ENCODE measurements at regions not wholly inside any gene's neighbourhood (a gene's known extent, or its start where the extent isn't known, plus 50 kb on each side); places are given as distances from the start of the nearest gene placed in this dataset.

- no peak for DNase-seq (ENCODE audit: low read depth)
These were observed 226.3 kb downstream of the HLX start for GRCh38 chr1:221105578-221105977.

- DNase-seq (ENCODE audit: low read depth): no peak
These were observed 227.4 kb downstream of the HLX start for GRCh38 chr1:221106616-221107015.

DNA sequence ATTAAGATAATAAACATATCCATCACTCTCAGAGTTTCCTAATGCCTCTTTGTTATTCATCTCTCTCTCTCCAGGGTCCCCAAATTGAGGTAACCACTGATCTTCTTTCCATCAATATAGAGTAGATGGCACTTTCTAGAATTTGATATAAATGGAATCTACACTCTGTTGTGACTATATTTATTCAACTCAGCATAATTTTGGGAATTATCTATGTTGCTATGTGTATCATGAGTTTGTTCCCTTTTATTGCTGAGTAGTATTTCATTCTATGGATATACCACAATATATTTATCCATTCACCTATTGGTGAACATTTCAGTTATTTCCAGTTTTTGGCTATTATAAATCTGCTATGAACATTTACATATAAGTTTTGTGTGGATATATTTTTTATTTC lies 230.7 kb downstream of the HLX start:
- no peak for DNase-seq (ENCODE audit: low read depth)

GRCh38 chr1:221117133-221117532 lies 237.9 kb downstream of the HLX start:
- DNase-seq (ENCODE audit: low read depth): no peak

DNA sequence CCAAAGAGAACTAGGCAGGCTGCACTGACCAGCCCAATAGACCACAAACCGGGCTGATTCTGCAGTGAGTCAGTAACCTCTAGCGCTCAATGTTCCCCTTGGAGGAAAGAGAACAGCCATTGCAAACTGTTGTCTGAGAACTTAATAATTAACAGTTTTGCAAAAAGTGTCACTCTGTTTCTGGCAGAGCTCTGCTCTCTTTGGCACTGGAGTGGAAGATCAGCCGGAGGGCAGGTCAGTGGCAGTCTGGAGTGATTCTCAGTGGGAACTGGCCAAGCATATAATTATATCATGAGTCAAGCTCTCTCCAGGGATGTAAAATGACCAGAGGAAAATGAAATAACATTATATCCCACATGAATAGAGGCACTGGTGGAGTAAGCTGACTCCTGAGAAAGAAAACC lies 238.3 kb downstream of the HLX start:
- DNase-seq (ENCODE audit: low read depth): no peak

GRCh38 chr1:221118176-221118937 lies 239.1 kb downstream of the HLX start:
- DNase-seq (ENCODE audit: low read depth): no peak

DNA sequence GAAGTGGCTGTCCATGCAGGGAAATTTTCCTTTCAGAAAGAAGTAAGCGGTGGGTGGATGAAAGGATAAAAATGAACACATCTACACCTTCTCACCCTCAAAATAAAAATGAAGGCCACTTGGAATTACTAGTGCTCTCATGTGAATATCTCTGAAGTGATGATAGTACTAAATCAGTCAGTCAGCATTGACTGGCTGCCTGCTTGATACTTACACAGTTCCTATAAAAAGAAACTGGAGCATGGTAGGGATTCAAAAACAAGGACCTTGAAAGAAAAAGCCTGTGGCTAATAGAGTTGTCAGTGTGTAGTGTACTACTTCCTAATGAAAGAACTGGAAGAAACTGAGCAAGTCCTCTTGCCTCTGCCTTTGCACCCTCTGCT lies 239.7 kb downstream of the HLX start:
- DNase-seq (ENCODE audit: low read depth): no peak

GRCh38 chr1:221122501-221122900 lies 243.3 kb downstream of the HLX start:
- DNase-seq (ENCODE audit: low read depth): no peak

- no peak for DNase-seq (ENCODE audit: low read depth)
These were observed 246.7 kb downstream of the HLX start for GRCh38 chr1:221125976-221126375.

GRCh38 chr1:221137666-221138065 lies 258.4 kb downstream of the HLX start:
- DNase-seq (ENCODE audit: low read depth): no peak

DNA sequence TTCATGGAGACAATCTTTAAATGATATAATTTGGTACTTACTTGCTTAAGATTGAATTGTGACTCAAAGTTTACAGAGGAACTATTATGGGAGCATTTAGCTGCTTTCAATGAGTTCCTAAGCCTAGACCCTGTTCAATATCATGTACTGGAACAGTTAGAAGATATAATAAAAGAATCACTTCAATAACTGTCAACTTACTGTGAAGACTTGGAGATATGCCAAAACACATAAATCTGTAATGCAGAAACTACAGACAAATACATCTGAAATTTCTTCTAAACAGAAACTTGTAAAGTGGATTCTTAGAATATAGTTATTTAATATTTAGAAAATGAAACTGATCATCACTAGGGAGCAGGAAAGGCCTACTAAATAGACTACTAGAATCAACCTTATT lies 259.3 kb downstream of the HLX start:
- DNase-seq (ENCODE audit: low read depth): no peak

GRCh38 chr1:221139991-221140390 lies 260.7 kb downstream of the HLX start:
- DNase-seq (ENCODE audit: low read depth): no peak

- DNase-seq (ENCODE audit: low read depth): no peak
These were observed 261.9 kb downstream of the HLX start for GRCh38 chr1:221141096-221141495.

DNA sequence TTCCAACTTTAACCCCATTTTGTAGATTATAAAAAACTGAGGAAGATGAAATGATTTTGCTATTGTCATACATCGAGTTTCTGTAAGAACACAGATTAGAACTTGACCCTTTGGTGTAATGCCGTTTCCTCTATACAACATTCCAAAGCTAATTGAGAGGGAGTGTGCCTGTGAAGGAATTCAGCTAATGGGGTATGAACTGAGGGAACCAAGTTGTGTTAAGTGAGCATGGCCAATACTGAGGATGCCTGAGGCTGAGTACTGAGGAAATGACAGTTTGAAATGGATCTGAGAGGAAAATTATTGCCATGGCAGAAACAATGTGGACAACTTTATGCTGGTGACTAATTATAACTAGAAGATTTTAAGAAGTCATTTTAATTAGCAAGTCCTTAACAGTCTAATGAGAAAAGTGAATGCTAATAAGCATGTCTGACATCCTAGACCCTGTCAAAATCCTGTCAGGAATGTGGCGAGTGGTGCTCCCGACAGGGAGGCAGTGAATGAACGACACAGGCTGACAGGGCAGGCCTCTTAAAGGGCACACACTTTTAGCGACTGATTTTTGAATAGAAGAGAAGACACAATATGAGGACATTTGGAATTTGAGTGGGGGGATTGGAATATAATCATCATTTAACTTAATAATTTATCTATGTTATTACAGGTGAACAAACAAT lies 262.5 kb downstream of the HLX start:
- no peak for DNase-seq (ENCODE audit: low read depth)

GRCh38 chr1:221148660-221149059 lies 269.4 kb downstream of the HLX start:
- DNase-seq (ENCODE audit: low read depth): no peak

DNA sequence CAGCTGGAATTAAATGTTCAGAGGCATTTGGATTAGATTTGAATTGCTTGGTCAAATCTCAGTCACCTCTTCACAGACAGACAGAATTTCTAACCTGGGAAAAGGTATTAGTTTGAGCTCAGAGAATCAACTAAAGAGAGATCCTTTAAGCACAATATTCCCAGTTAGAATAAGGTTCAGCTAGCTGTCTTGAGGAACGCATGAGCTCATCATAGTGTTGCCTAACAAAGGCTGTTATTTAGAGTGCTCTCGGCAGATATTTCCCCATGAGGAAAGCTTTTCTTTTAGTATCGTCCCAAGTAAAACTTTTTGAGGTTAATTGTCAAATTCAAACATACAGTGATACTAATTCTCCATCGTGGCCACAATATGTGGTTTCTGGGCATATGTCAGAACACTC lies 269.9 kb downstream of the HLX start:
- no peak for DNase-seq (ENCODE audit: low read depth)

GRCh38 chr1:221149555-221150075 lies 270.4 kb downstream of the HLX start:
- DNase-seq (ENCODE audit: low read depth): no peak

- no peak for DNase-seq (ENCODE audit: low read depth)
These were observed 271.8 kb downstream of the HLX start for GRCh38 chr1:221150996-221151395.

- no peak for DNase-seq (ENCODE audit: low read depth)
These were observed 275.7 kb downstream of the HLX start for GRCh38 chr1:221154932-221155331.

DNA sequence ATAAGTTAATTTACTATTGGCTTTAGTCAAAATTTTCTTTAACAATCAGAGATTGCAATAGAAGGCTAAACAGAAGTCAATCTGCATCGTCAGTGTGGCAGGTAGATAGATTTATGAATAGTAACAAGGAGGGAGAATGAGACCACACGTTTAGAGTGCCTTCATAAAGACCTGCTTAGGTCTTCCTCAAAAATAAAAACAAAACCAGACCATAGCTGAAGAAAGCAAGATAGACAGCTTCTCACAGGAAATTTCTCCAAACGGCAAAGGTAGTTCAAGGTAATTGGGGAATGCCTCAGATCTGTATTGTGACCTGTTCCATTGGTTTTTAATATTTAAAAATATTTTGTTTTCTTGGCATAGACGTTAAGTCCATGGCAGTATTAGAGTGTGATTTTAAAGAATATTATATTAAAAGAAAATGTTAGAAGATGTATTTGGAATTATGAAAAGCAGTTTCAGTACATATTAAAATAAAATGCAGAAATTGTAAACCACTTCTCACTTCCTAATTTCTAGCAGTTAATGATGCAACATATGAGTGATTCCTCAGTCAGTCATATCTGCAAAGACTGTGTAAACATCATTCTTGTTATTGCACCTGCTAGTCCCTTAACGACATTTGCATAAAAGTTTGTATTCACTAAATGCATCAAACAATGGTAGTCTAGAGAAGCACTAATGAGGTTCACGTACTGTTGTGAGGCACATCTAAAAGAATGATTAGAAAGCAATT lies 278.0 kb downstream of the HLX start:
- no peak for DNase-seq (ENCODE audit: low read depth)

DNA sequence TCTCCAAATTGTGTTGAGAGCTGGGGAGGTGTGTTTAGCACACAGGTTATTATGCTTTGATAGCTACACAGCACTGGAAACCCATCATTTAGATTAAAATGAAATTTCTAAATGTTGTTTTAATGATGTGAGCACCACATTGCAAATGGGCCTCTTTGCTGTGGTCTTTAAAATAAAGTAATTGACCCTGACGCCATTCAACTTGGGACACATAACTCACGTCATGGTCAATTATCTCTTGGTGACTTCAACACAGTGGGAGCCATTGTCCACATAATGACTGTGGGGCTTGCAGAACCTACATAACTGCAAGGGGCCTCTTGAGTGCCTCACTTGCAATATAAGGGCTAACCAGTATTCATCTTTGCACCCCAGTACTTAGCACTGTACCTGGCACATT lies 280.4 kb downstream of the HLX start:
- DNase-seq (ENCODE audit: low read depth): no peak

DNA sequence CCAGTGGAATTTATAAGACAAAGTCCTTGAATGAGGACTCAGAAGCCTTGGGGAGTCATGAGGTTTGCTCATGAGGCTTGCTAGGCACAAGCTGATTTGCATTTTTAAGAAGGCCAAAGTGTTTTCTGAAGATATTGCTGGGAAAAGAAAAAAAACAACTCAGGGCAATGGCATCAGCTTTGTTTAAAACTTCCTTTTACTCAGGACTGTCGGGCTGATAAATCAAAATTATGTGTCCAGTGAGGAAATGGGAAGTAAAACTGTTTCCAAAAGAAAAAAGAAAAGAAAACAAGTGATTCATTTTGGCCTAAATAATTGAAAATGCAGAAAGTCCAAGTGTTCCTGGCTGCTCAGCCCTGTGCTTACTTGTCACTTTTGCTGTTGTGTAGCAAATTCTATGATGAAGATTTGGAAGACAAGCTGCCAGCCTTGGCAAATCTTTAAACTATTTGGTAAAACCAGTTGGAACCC lies 282.4 kb downstream of the HLX start:
- DNase-seq (ENCODE audit: low read depth): no peak

- DNase-seq (ENCODE audit: low read depth): no peak
These were observed 283.1 kb downstream of the HLX start for GRCh38 chr1:221162352-221162751.
